ENCODE measurements at regions not wholly inside any gene's neighbourhood (a gene's known extent, or its start where the extent isn't known, plus 50 kb on each side); places are given as distances from the start of the nearest gene placed in this dataset.
A peak's percentile ranks its signal among the peaks of the same experiment; 100 is the strongest.
"Not testable (repeated sequence)": the region's sequence is repeated elsewhere in the genome, so short reads cannot be mapped to it uniquely, and the experiment has no call there.

DNA sequence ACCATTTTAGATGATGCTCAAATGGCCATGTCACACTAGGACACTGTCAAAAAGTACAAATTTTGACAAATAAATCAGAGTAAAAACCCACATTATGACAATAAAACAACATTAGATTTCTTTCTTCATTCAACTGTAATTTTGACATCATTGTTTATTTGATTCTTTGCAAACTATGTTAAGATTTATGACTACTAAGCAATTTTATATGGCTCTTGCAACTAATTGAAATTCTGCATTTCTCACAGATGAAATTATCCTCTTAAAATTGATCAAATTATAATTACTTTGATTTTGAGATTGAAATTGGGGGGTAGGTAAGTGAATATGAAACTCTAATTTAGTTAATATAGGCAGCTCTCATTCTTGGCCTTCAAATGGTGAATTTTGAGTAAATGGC lies 59.8 kb downstream of the ATOH1 start:
- DNase-seq (ENCODE audit: insufficient read length, low spot score) (no peak), FAIRE-seq (no peak)

DNA sequence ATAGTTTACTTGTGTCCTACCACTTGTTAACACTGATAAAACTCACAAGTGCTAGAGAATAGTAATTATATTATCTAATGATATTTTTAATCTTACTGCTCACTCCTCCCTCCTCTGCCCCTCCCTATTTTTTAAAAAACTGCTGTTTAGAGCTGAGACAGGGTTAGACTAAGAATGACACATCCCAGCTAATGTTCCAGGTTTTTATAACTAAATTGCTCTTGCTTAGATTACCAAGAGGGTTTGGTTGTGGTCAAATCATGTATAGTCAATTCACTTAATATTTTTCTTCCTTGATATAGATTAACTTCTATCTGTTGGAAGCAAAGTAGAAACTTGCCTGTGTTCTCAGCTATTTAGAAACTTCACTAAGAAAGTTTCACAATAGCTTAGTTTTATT lies 60.2 kb downstream of the ATOH1 start:
- DNase-seq (ENCODE audit: insufficient read length, low spot score) (no peak), FAIRE-seq (no peak)

DNA sequence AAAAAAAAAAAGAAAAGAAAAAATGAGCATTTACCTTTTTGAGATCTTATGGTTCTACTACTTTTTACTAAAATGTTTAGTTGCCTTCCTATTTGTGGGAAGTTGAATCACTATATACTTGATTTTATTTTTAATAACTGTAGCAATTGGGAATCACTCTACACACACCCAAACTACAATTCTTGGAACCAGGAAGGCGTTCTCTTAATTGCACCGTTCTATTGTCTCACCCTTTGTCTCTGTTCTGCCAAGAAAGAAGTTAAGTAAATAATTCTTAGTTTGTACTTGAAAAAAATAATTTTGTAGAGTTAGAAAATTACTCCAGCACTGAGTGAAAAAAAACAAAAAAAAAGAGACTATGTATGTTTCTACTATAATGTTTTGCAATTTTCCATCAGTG lies 62.7 kb downstream of the ATOH1 start:
- DNase-seq (ENCODE audit: insufficient read length, low spot score) (no peak), FAIRE-seq (no peak)

DNA sequence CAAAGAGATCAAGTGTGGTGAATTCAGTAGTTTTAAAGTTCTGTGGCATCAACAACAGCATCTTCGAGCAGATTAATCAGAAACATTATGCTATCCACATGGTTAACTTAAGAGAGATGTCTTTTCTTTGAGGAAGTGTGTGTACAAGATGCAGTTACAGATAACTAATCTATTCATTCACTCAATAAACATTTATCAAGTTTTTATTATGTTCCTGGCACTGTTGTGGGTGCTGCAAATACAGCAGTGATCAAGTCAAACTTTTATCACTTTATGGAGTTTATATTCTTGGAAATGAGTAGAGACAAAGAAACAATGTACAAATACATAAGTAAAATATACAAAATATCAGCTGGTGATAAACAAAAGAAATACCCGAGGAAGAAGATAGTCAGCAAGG lies 66.4 kb downstream of the ATOH1 start:
- FAIRE-seq (no peak), DNase-seq (ENCODE audit: insufficient read length, low spot score) (no peak)

DNA sequence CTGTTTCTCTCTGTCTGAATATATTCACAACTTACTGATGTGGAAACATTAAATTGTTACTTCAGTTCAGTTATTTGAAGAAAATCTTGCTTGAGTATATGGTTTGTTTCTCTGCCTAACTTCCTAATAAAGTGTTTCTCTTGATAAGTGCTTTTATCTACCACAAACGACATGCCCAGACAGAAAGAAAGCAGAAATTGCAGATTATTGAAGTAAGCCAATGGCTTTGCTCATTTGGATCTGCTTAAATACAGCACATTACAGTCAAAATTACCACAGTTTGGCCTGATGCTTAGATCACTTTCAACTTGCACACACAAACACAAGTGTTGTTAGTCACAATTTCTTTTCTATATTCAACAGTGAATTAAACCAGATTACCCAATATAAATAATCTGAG lies 68.0 kb downstream of the ATOH1 start:
- FAIRE-seq (no peak), DNase-seq (ENCODE audit: insufficient read length, low spot score) (no peak)

DNA sequence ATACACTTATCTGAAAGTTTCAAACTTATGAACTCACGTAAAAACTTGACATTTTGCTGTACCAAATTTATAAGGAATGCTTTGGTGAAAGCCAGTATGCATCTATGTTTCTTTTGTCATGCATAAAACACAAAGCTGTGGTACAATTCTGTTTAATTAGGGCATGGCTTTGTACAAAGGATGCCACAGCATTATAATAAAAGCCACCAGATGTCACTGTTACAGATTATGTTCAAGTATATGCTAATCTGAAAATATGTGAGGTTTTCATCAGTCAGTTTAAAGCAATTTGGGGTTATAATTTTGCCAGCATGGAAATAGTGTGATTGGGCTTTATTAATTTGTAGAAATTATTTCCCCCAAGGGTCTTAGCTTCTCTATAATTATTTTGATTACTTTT lies 69.0 kb downstream of the ATOH1 start:
- peak; percentile 0 for DNase-seq (ENCODE audit: insufficient read length, low spot score)
- FAIRE-seq = no peak

DNA sequence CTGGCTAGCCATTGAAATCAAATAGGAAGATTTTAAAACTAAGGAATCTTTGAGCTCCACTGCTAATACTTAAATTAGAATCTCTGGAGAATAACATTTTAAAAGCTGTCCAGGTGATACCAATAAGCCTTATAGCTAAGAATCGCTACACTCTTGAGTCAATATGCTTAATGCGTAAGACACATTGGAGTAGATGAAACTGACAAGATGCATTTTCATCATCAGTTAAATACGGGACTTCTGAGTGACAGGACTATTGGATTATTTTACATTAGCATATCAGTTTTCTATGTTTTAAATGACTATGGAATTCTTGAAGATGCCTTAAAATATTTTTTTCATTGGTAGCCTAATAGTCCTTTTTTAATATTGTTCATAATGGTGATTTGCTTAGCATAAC lies 80.2 kb downstream of the ATOH1 start:
- DNase-seq (ENCODE audit: insufficient read length, low spot score) (no peak), FAIRE-seq (no peak)

DNA sequence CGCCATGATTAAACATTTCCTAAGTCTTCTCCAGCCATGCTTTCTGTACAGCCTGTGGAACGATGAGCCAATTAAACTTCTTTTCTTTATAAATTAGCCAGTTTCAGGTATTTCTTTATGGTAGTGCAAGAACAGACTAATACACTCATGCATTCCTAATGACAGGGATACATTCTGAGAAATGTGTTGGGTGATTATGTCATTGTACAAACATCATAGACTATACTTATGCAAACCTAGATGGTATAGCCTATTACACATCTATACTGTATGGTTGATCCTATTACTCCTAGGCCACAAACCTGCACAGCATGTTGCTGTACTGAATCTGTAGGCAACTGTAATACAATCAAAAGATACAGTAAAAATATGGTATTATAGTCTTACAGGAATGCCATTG lies 83.1 kb downstream of the ATOH1 start:
- no peak for DNase-seq (ENCODE audit: insufficient read length, low spot score)
- FAIRE-seq = no peak

DNA sequence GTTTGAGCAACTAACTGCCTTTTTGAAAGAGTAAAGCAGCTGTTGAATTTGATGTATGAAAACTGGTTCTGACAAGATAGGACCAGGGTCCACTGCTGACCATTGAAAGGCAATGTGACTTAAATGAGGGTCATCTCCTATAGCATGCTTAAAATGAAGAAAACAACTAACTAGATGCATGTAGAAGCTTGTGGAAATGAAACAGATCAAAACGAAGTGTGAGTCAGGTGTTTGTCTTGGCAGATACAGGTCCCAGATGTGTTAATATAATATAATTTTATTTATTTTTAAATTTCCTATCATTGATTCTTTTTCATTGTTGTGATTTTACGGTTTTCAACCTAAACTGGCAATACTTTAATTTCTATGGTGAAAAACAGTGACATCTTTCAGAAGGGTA lies 83.6 kb downstream of the ATOH1 start:
- DNase-seq (ENCODE audit: insufficient read length, low spot score) (no peak), FAIRE-seq (no peak)

DNA sequence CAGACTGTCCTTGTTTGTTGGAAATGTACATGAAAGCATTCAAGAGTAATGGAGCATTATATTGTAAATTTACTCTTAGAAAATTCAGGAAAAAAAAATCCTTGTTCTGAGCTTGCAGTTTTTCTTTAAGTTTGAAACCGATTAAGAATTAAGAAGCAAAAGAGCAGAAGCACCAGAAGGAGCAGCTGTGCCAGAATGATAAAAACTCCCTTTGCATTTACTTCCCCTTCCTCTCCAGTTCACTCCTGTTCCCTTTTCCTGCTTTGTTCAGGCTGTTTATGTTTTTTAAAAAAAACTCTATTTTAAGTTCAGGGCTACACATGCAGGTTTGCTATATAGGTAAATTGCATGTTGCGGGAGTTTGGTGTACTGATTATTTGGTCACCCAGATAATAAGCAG lies 90.3 kb downstream of the ATOH1 start:
- DNase-seq (ENCODE audit: insufficient read length, low spot score) = no peak
- FAIRE-seq = no peak

DNA sequence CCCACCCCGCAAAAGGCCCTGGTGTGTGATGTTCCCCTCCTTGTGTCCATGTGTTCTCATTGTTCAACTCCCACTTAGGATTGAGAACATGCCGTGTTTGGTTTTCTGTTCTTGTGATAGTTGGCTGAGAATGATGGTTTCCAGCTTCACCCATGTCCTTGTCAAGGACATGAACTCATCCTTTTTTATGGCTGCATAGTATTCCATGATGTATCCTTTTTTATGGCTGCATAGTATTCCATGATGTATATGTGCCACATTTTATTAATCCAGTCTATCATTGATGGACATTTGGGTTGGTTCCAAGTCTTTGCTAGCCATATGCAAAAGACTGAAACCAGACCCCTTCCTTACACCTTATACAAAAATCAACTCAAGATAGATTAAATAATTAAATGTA lies 95.0 kb downstream of the ATOH1 start:
- DNase-seq (ENCODE audit: insufficient read length, low spot score) = not testable (repeated sequence)

DNA sequence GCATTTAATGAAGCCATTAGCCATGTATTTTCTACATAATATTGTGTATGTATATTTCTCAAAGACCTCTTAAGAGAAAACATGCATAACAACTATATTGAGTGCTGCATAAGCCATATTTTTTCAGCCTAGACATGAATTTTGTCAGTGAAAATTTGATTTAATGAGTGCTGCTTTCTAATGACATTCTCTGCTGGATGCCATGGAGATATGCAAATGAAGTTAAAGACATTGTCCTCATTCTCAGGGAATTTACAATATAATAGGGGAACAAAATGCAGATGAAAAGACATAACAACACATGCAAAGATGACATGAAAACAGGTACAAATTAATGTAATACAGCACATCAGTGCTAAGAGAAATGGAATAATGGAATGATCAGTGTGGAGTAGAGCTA lies 118.7 kb downstream of the ATOH1 start:
- FAIRE-seq (no peak), DNase-seq (ENCODE audit: insufficient read length, low spot score) (no peak)

More for the DNA sequence above, 95.0 kb downstream of the ATOH1 start:
- FAIRE-seq = not testable (repeated sequence)

DNA sequence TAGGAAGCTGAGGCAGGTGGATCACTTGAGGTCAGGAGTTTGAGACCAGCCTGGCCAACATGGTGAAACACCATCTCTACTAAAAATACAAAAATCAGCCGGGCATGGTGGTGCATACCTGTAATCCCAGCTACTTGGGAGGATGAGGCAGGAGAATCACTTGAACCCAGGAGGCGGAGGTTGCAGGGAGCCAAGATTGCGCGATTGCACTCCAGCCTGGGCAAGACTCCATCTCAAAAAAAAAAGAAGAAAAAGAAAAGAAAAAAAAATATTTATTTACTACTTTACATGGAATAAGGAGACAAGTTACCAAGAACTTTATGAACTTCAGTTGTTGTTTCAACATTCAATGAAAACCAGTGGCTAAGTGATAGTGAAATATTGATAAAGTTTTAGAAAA lies 121.7 kb downstream of the ATOH1 start:
- not testable (repeated sequence) for DNase-seq (ENCODE audit: insufficient read length, low spot score); FAIRE-seq

DNA sequence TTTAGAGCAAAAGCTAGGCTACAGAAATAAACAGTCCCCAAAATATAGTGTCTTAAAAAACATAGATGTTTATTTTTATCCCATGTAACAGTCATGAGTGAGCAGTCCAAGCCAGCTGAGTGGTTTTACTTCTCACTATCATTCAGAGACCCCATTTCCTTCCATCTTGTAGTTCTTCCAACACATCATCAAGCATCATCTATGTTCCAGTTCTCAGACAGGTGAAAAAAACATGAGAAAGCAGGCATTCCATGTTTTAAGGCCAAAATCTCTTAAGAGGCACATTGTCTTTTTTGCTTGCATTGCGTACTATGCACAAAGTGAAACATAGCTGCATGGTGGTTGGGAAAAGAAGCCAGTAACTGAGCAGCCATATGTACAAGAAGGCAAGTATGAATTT lies 128.6 kb downstream of the ATOH1 start:
- DNase-seq (ENCODE audit: insufficient read length, low spot score) = no peak
- FAIRE-seq = no peak

DNA sequence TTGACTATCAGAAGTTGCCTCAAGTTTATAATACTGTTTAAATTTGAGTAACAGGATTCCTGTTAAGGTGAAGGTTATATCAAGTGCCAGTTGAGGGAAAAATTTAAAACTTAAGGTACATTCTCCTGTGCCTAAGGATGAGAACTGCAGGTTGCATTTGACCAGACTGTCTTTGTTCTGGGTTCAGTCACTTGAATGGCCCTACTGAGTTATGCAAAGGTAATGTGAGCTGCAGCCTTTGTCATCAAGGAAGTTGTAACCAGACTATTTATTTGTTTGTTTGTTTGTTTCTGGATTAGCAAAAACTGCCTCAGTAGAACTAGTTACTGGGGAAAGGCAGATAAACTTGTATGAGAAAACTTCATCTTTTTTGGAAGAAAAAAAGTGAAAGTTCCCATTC lies 131.9 kb downstream of the ATOH1 start:
- FAIRE-seq (no peak), DNase-seq (ENCODE audit: insufficient read length, low spot score) (no peak)

DNA sequence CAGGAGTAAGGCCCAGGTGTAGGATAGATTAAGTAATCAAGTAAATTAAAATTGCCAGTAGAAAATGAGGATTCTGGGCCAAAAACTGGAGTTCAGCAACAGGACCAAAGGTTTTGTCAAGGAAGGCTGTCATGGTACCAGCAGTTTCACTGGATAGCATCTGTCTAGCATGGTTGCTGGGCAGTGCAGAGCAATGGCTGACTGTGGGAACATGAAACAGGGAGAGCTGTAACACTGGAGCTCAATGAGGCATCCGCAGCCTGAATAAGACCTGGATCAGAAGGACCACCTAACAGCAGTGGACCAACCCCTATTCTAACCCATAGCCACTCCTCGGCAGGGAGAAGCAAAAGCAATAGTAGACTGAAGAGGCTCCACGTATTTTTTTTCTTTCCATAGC lies 132.4 kb downstream of the ATOH1 start:
- DNase-seq (ENCODE audit: insufficient read length, low spot score) (no peak), FAIRE-seq (no peak)

DNA sequence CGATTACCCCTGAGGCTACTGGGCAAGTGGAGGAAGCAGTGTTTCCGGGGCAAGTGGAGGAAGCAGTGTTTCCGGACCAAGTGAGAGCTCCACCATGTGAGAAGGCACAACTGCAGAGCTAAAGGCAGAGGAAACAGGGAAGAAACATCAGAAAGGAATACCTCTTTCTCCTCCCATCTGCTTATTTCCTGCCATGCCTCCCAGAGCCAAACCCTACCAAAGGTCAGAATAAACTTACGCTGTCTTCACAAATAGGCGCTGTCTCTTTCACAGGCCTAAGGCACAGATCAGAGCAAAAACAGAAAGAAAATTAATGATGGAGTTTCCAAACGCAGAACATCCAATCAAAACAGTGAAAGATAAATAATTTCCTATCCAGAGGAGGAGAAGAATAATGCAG lies 153.0 kb downstream of the ATOH1 start:
- no peak for DNase-seq (ENCODE audit: insufficient read length, low spot score)
- FAIRE-seq = no peak

DNA sequence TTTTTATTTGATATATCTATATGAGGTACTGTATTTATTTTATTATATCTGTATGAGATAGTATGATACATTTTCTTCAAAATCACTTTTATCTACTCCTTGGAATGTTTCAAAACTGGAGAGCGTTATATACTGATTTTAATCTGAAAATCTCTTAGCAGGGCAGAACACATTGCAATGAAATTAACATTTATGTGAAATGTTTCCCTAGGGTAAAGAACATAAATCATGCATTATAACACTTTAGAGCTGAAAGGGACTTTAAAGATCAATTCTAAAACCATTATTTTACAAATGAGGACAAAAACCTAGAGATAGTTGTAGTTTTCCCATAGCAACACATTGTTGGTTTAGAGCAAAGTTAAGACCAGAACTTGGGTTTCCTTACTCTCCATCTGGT lies 153.7 kb downstream of the ATOH1 start:
- DNase-seq (ENCODE audit: insufficient read length, low spot score) = no peak
- FAIRE-seq = no peak

DNA sequence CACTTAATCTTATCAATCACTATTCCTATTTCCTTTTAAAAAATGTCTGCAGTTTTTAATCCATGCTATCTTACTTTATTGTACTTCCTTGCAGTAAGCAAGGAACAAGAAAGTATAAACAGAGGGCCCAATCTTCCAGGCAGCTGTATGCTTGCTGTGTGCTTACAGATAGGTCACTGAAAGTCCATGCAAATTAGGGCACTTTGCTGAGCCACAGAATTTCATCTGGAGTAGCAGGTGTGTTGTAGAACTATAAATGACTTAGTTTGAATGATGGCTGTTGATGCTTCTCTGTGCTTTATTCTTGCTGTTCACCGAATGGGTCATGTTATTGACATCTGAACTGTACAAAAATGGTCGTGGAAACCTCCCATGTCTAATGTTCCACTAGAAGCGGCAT lies 154.6 kb downstream of the ATOH1 start:
- no peak for FAIRE-seq
- DNase-seq (ENCODE audit: insufficient read length, low spot score) = no peak

DNA sequence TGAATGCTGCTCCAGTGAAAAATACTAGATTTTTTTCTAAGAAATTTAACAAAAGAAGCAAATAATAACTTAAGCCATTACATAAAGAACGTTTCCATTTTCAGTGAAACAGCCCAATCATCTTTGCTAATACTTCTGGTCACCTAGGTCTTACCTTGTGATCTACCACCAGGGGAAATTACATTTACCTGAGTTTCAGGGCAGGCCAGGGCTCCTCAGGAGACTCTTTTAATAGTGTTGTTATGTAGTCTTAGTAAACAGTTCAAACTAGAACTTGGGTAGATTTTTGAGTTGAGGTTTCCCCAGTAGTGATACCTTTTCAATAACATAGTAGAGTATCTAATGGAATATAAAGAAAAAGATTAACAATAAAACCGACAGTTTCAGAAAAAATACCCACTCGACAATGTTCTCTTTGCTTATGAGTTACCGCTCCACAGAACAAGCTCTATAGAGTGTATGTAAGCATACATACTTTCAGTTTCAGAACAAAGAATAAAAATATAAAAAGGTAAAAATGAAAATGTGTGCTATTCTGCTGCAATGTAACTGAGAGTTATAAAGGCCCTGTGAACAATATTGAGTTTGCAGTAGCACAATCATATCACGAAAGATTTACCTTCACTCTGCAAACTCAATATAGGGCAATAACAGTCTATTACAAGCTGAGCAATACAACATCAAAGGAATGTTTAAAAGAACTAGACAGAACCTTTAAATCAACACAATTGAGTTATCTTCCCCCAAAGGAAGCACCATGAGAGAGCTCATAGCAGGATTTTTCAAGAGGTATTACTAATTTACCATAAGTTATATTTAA lies 165.8 kb downstream of the ATOH1 start:
- FAIRE-seq (no peak), DNase-seq (ENCODE audit: insufficient read length, low spot score) (no peak)

DNA sequence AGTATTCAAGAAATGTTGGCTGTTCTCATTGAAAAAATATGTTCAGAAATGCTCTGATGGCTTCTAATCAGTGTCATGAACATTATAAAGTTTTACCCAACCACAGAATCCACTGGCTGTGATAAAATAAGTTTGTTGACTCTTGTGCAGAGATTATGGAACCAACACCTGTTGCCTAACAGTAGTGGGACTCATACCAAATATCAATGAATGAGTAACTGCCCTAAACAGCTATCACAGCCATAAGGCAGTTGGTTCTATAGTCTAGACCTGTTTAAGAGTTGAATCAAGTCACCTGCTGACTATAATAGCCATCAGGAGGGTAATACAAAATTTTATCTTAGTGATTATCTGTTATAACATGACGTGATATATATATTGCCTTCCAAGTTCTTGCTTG lies 168.3 kb downstream of the ATOH1 start:
- FAIRE-seq (no peak), DNase-seq (ENCODE audit: insufficient read length, low spot score) (no peak)

DNA sequence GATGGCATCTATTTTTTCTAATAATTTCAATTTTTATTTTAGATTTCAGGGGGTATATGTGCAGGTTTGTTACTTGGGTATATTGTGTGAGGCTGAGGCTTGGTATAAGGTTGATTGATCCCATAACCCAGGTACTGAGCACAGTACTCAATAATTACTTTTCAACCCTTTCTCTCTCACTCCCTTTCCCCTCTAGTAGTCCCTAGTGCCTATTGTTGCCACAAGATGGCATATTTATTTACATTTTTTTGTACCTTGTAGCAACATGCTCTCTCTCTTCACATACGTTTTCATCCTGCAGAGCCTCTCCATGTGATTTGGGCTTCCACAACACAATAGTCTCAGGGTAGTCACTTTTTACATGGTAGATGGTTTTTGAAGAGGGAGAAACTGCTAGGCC lies 172.0 kb downstream of the ATOH1 start:
- FAIRE-seq (no peak), DNase-seq (ENCODE audit: insufficient read length, low spot score) (no peak)

DNA sequence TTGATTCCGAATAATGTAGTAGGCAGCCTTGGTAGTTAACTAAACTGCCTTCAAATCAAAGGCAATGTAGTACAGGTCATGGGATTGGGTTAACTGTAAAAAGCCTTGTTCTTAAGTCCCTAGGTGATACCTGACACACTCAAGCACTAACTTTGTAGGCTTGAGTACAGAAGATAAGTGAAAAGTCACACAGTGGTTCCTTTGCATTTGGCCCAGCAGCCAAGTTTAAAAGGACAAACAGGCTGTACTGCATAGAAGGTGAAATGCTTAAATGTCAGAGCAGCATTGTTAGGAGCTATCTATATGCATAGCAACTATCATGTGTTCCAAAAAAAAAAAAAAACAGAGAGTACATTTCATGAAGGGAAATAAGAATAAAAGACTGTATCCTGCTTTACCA lies 178.4 kb downstream of the ATOH1 start:
- DNase-seq (ENCODE audit: insufficient read length, low spot score) = no peak
- no peak for FAIRE-seq

Measured in HTR-8/SVneo (cell line).